CD14-positive monocyte (primary cell): ENCODE measurements at regions not wholly inside any gene's neighbourhood (a gene's known extent, or its start where the extent isn't known, plus 50 kb on each side); places are given as distances from the start of the nearest gene placed in this dataset.

ENCODE experiments used
- DNase-seq, 3 donors: peaks; one replicate each; pipeline ENCODE4 v3.0.0-alpha.2; 2011 to 2022
- H2AFZ ChIP-seq: 2 replicates; pipeline ENCODE4 v1.6.0; 2012; ENCODE audit warnings: mild to moderate bottlenecking, low read depth, low read length, inconsistent platforms; ENCODE audit not compliant: insufficient read depth, poor library complexity, severe bottlenecking
- H3K27ac ChIP-seq, 2 donors: 1 replicate in 1 of 2; 2 replicates in 1 of 2; pipeline ENCODE4 v1.5.1; 2012 to 2013; ENCODE audit warnings: low read length in 2 of 2, control low read depth in 1 of 2, inconsistent platforms in 1 of 2, low read depth in 1 of 2, mild to moderate bottlenecking in 1 of 2
- H3K27me3 ChIP-seq, 2 donors: one replicate each; pipeline versions ENCODE4 v1.6.0 to v1.6.1; 2011 to 2013; ENCODE audit warnings: low read length in 2 of 2; ENCODE audit not compliant: control insufficient read depth in 2 of 2, insufficient read depth in 2 of 2
- H3K36me3 ChIP-seq, 2 donors: replicated peaks in 1 of 2; 1 replicate in 1 of 2; 2 replicates in 1 of 2; pipeline versions ENCODE4 v1.5.1 to v1.6.1; 2012 to 2013; ENCODE audit warnings: low read length in 2 of 2, control low read depth in 1 of 2, inconsistent platforms in 1 of 2, mild to moderate bottlenecking in 1 of 2; ENCODE audit not compliant: insufficient read depth in 2 of 2, control insufficient read depth in 1 of 2
- H3K4me1 ChIP-seq, 2 donors: 1 replicate in 1 of 2; 2 replicates in 1 of 2; pipeline versions ENCODE4 v1.5.1 to v1.6.1; 2012 to 2013; ENCODE audit warnings: low read length in 2 of 2, control low read depth in 1 of 2, inconsistent platforms in 1 of 2, mild to moderate bottlenecking in 1 of 2, moderate library complexity in 1 of 2; ENCODE audit not compliant: insufficient read depth in 2 of 2, control insufficient read depth in 1 of 2
- H3K4me2 ChIP-seq: replicated peaks from 2 replicates; pipeline ENCODE3; 2012; ENCODE audit warnings: low read length, moderate library complexity, mild to moderate bottlenecking; ENCODE audit not compliant: poor library complexity, severe bottlenecking; ENCODE audit errors: extremely low read depth
- H3K4me3 ChIP-seq, 3 experiments: fragments of 200-600 bp in 1 of 3; sonication (generic) in 1 of 3; replicated peaks in 1 of 3; 1 replicate in 2 of 3; 2 replicates in 1 of 3; pipeline ENCODE4 v1.5.1; 2011 to 2013; ENCODE audit warnings: low read length in 3 of 3, mild to moderate bottlenecking in 3 of 3, control low read depth in 2 of 3, low read depth in 2 of 3, inconsistent platforms in 1 of 3, moderate library complexity in 1 of 3
- H3K79me2 ChIP-seq: 2 replicates; pipeline ENCODE4 v1.6.0; 2012; ENCODE audit warnings: mild to moderate bottlenecking, control low read depth, inconsistent platforms, low read length, moderate library complexity; ENCODE audit not compliant: insufficient read depth
- H3K9ac ChIP-seq: 2 replicates; pipeline ENCODE4 v1.6.0; 2017; ENCODE audit warnings: low read length, mild to moderate bottlenecking; ENCODE audit not compliant: insufficient read depth, poor library complexity, severe bottlenecking
- H3K9me3 ChIP-seq, 2 donors: replicated peaks in 1 of 2; 1 replicate in 1 of 2; 2 replicates in 1 of 2; pipeline versions ENCODE4 v1.5.1 to v1.6.1; 2012 to 2013; ENCODE audit warnings: low read length in 2 of 2, control low read depth in 1 of 2; ENCODE audit not compliant: control insufficient read depth in 1 of 2, insufficient read depth in 1 of 2
- H4K20me1 ChIP-seq: 2 replicates; pipeline ENCODE4 v1.6.0; 2012; ENCODE audit warnings: mild to moderate bottlenecking, low read length, control low read depth, moderate library complexity; ENCODE audit not compliant: insufficient read depth
- H3K27ac Mint-ChIP-seq, 7 donors: one replicate each; pipeline ENCODE4 v1.8.0; 2020; ENCODE audit warnings: mild to moderate bottlenecking in 7 of 7, mixed read lengths in 7 of 7, moderate library complexity in 6 of 7, inconsistent platforms in 2 of 7
- H3K27me3 Mint-ChIP-seq, 3 donors: one replicate each; pipeline ENCODE4 v1.8.0; 2021 to 2022; ENCODE audit warnings: low read depth in 3 of 3, mild to moderate bottlenecking in 3 of 3, mixed read lengths in 3 of 3, moderate library complexity in 3 of 3, inconsistent platforms in 1 of 3
- H3K36me3 Mint-ChIP-seq, 2 donors: one replicate each; pipeline ENCODE4 v1.8.0; 2020; ENCODE audit warnings: mixed read lengths in 2 of 2, inconsistent platforms in 1 of 2, mild to moderate bottlenecking in 1 of 2
- H3K4me1 Mint-ChIP-seq: one replicate; pipeline ENCODE4 v1.8.0; 2020; ENCODE audit warnings: mild to moderate bottlenecking, mixed read lengths
- H3K4me3 Mint-ChIP-seq, 2 donors: one replicate each; pipeline ENCODE4 v1.8.0; 2020; ENCODE audit warnings: mild to moderate bottlenecking in 2 of 2, mixed read lengths in 2 of 2, moderate library complexity in 1 of 2
- H3K9me3 Mint-ChIP-seq, 7 donors: one replicate each; pipeline ENCODE4 v1.8.0; 2020 to 2022; ENCODE audit warnings: mixed read lengths in 7 of 7, mild to moderate bottlenecking in 6 of 7, moderate library complexity in 6 of 7, inconsistent platforms in 2 of 7
- WGBS: methylation state at CpG from one replicate; pipeline ENCODE4 v1.1.5; 2013; ENCODE audit warnings: missing lambda C conversion rate; ENCODE audit not compliant: insufficient coverage; 5-methylcytosine and 5-hydroxymethylcytosine counted together
- intact Hi-C, 2 donors: fragments of 100-400 bp; cut with micrococcal nuclease; formaldehyde crosslinking; loops; one replicate each; pipeline versions ENCODE4 v1.15.0 to v1.15.1; 2023
- TF ChIP-seq, protein P1 (sequence below): fragments of 200-600 bp; IDR thresholded peaks from one replicate; pipeline ENCODE4 v1.8.0; 2022; ENCODE audit warnings: antibody characterized with exemption, mild to moderate bottlenecking

DNA sequence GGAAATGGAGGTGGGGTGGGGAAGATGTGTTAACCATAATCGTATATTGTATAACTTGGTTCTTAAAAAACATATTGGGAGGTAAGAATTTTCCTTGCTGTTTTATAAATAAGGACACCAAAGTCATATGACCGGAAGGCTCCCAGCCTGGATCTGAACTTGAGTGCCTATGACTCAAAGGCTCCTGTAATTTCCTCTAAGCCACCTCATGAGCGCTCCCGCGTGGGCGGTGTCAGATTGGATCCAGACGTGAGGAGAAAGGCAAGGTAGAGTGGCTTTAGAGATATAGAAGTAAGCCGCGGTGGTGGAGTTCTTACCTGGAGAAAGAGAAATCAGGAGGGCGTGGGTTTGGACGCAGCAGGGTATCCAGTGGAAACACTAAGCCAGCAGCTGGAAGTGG is 196.2 kb upstream of the NLRP1 start:
- Histone ChIP-seq H3K36me3 (no peaks in the 10 kb centered on the region), H3K27ac (no peak overlapping the region), H3K4me1 (no peaks in the 10 kb centered on the region), H3K4me3 (no peak overlapping the region), H3K9ac (no peak overlapping the region), H3K27me3 (no peaks in the 10 kb centered on the region), H3K9me3 (peaks cover 0 to 6% of the 10 kb centered on the region in 2 donors), H2AFZ (no peak overlapping the region), H4K20me1 (no peaks in the 10 kb centered on the region), H3K79me2 (no peaks in the 10 kb centered on the region), H3K4me2 (no peak overlapping the region)
- TF ChIP-seq, protein P1, sequence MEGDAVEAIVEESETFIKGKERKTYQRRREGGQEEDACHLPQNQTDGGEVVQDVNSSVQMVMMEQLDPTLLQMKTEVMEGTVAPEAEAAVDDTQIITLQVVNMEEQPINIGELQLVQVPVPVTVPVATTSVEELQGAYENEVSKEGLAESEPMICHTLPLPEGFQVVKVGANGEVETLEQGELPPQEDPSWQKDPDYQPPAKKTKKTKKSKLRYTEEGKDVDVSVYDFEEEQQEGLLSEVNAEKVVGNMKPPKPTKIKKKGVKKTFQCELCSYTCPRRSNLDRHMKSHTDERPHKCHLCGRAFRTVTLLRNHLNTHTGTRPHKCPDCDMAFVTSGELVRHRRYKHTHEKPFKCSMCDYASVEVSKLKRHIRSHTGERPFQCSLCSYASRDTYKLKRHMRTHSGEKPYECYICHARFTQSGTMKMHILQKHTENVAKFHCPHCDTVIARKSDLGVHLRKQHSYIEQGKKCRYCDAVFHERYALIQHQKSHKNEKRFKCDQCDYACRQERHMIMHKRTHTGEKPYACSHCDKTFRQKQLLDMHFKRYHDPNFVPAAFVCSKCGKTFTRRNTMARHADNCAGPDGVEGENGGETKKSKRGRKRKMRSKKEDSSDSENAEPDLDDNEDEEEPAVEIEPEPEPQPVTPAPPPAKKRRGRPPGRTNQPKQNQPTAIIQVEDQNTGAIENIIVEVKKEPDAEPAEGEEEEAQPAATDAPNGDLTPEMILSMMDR = no peak
- no peak overlapping the region for H3K27ac Mint-ChIP-seq
- no peaks in the 10 kb centered on the region for H3K4me1 Mint-ChIP-seq
- DNase-seq = no peak
- no peak overlapping the region for H3K4me3 Mint-ChIP-seq
- no peaks in the 10 kb centered on the region for H3K36me3 Mint-ChIP-seq
- 84% methylated on average over 7 of the region's 11 CpGs for WGBS
- peaks cover 0 to 7% (median 6%) of the 10 kb centered on the region in 7 donors for H3K9me3 Mint-ChIP-seq
- H3K27me3 Mint-ChIP-seq = peaks cover 6 to 11% (median 8%) of the 10 kb centered on the region in 3 donors
- intact Hi-C loops = no loop called here

DNA sequence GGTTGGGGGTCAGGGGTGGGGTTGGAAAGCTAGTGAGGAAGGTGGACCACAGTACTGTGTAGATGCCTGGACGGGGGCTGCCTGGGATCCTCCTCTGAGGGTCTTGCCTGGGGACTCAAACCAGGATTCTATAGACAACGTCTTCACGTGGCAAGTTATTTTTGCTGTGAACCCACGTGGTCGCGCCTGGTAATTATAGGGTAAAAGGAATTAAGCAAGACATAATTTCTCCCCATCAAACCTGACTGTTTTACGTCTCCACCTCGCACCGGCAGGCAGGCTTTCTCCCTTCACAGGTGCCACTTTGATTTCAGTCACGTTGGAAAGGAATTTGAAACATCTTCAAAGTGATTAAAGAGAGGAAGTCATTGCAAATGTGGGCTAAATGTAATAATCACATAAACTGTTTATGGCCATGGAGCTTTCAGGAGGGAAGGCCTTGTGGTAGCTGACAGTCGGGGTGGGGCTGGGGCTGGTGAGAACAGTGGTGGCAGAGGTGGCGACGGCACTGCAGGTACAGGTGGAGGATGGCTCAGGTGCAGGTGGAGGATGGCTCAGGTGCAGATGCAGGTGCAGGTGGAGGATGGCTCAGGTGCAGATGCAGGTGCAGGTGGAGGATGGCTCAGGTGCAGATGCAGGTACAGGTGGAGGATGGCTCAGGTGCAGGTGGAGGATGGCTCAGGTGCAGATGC is 197.1 kb upstream of the NLRP1 start:
- peaks cover 0 to 7% (median 6%) of the 10 kb centered on the region in 7 donors for H3K9me3 Mint-ChIP-seq
- no peaks in the 10 kb centered on the region for H3K36me3 ChIP-seq

More for the DNA sequence above, 197.1 kb upstream of the NLRP1 start:
- Histone ChIP-seq H4K20me1 (no peaks in the 10 kb centered on the region), H3K4me2 (no peak overlapping the region), H2AFZ (no peak overlapping the region), H3K4me3 (no peak overlapping the region), H3K9me3 (peaks cover 0 to 6% of the 10 kb centered on the region in 2 donors), H3K27ac (no peak overlapping the region), H3K4me1 (no peaks in the 10 kb centered on the region), H3K27me3 (no peaks in the 10 kb centered on the region), H3K9ac (no peak overlapping the region), H3K79me2 (no peaks in the 10 kb centered on the region)
- no peak for DNase-seq
- peaks cover 6 to 12% (median 11%) of the 10 kb centered on the region in 3 donors for H3K27me3 Mint-ChIP-seq
- intact Hi-C loops = no loop called here
- no peak overlapping the region for H3K4me3 Mint-ChIP-seq
- no peaks in the 10 kb centered on the region for H3K36me3 Mint-ChIP-seq
- no peaks in the 10 kb centered on the region for H3K4me1 Mint-ChIP-seq
- WGBS = 90% methylated on average over 4 of the region's 13 CpGs
- TF ChIP-seq, protein P1 = no peak
- H3K27ac Mint-ChIP-seq = no peak overlapping the region
